HG02981 (cell line): ENCODE measurements at regions not wholly inside any gene's neighbourhood (a gene's known extent, or its start where the extent isn't known, plus 50 kb on each side); places are given as distances from the start of the nearest gene placed in this dataset.
A peak's percentile ranks its signal among the peaks of the same experiment; 100 is the strongest.

Experiments used
- ATAC-seq: cut with Tn5 transposase; IDR thresholded peaks from one replicate; pipeline ENCODE4 v1.9.1; 2021; ENCODE audit warnings: mild to moderate bottlenecking, moderate library complexity; ENCODE audit not compliant: unreplicated experiment

- no peak for ATAC-seq
Observed at GRCh38 chr5:27523629-27524028, 485.2 kb upstream of the CDH9 start.

GRCh38 chr5:27516437-27516836, 478.1 kb upstream of the CDH9 start:
- ATAC-seq, result no peak

GRCh38 chr5:27511061-27511460, 472.7 kb upstream of the CDH9 start:
- no peak for ATAC-seq

- no peak for ATAC-seq
Observed at GRCh38 chr5:27503813-27504212, 465.4 kb upstream of the CDH9 start.

- no peak for ATAC-seq
Observed at GRCh38 chr5:27502236-27502635, 463.9 kb upstream of the CDH9 start.

- no peak for ATAC-seq
Observed at GRCh38 chr5:27497491-27497890, 459.1 kb upstream of the CDH9 start.

- ATAC-seq, result no peak
Observed at GRCh38 chr5:27494887-27495286, 456.5 kb upstream of the CDH9 start.

- ATAC-seq, result no peak
Observed at GRCh38 chr5:27491746-27492439, 453.5 kb upstream of the CDH9 start.

- ATAC-seq, result no peak
Observed at GRCh38 chr5:27491047-27491446, 452.7 kb upstream of the CDH9 start.

GRCh38 chr5:27489701-27490100, 451.3 kb upstream of the CDH9 start:
- ATAC-seq, result no peak

- no peak for ATAC-seq
Observed at GRCh38 chr5:27482663-27483062, 444.3 kb upstream of the CDH9 start.

- no peak for ATAC-seq
Observed at GRCh38 chr5:27479859-27480258, 441.5 kb upstream of the CDH9 start.

- ATAC-seq, result no peak
Observed at GRCh38 chr5:27477550-27477949, 439.2 kb upstream of the CDH9 start.

- no peak for ATAC-seq
Observed at GRCh38 chr5:27476356-27476988, 438.1 kb upstream of the CDH9 start.

- ATAC-seq, result no peak
Observed at GRCh38 chr5:27475063-27475462, 436.7 kb upstream of the CDH9 start.

GRCh38 chr5:27474395-27474794, 436.0 kb upstream of the CDH9 start:
- no peak for ATAC-seq

GRCh38 chr5:27474047-27474309, 435.6 kb upstream of the CDH9 start:
- no peak for ATAC-seq

- ATAC-seq, result no peak
Observed at GRCh38 chr5:27473307-27474046, 435.1 kb upstream of the CDH9 start.

GRCh38 chr5:27472871-27473270, 434.5 kb upstream of the CDH9 start:
- no peak for ATAC-seq

GRCh38 chr5:27472000-27472763, 433.8 kb upstream of the CDH9 start:
- peak; percentile 88 for ATAC-seq

- no peak for ATAC-seq
Observed at GRCh38 chr5:27466959-27467358, 428.6 kb upstream of the CDH9 start.

GRCh38 chr5:27465140-27465539, 426.8 kb upstream of the CDH9 start:
- ATAC-seq, result no peak
